ENCODE measurements at regions not wholly inside any gene's neighbourhood (a gene's known extent, or its start where the extent isn't known, plus 50 kb on each side); places are given as distances from the start of the nearest gene placed in this dataset.

DNA sequence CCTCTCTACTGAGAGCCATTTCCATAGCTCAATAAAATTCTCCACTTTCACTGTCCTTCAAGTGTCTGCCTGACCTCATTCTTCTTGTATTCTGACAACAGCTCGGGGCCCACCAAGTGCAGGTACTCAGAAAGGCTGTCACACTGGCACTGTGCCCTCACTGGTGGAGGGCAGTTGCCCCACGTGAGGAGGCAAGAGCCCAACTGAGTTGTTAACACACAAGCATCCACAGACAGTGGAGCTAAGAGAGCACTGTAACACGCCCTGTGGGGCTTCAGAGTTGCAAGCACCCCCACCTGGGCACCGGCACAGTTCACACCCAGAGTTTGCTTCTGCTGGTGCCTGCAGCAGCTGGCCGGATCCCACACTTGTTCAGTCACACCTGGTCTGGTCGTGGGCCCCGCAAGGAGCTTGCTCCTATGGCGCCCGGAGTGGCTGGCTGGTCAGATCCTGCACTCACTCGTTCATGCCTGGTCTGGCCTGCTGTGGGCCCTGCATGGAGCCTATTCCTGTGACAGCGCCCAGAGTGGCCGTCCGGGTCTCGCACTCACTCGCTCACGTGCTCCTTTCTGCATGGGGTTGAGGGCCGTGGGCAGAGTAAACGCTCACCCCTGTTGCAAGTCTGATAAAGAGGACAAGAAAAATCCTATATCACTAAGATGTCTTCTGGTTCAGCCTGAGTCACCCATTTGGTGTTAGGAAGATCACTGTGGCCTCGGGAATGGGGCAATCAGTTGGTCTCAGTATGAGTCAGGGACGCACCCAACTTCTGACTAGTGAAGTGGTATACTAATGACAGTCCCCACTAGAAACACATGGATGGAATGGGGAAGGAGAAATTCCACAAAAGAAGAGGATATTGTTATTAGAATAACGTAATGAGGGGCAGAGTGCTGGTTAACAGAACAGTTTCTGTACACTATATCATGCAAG lies 87.0 kb upstream of the CCNH start:
- TF ChIP-seq, protein P1, sequence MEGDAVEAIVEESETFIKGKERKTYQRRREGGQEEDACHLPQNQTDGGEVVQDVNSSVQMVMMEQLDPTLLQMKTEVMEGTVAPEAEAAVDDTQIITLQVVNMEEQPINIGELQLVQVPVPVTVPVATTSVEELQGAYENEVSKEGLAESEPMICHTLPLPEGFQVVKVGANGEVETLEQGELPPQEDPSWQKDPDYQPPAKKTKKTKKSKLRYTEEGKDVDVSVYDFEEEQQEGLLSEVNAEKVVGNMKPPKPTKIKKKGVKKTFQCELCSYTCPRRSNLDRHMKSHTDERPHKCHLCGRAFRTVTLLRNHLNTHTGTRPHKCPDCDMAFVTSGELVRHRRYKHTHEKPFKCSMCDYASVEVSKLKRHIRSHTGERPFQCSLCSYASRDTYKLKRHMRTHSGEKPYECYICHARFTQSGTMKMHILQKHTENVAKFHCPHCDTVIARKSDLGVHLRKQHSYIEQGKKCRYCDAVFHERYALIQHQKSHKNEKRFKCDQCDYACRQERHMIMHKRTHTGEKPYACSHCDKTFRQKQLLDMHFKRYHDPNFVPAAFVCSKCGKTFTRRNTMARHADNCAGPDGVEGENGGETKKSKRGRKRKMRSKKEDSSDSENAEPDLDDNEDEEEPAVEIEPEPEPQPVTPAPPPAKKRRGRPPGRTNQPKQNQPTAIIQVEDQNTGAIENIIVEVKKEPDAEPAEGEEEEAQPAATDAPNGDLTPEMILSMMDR (conservative IDR thresholded peaks at IDR 0.05 in 1 of 2, IDR thresholded peaks at IDR 0.05 in 1 of 2; ENCODE audit: low read depth in 1 of 2, low read length in 2 of 2) = no peak
- no peak for TF ChIP-seq EZH2 (IDR thresholded peaks at IDR 0.05; ENCODE audit: low read length, missing control alignments)
